HG03520 (cell line): ENCODE measurements at regions not wholly inside any gene's neighbourhood (a gene's known extent, or its start where the extent isn't known, plus 50 kb on each side); places are given as distances from the start of the nearest gene placed in this dataset.
"Not testable (repeated sequence)": the region's sequence is repeated elsewhere in the genome, so short reads cannot be mapped to it uniquely, and the experiment has no call there.

ENCODE experiments used
- ATAC-seq: cut with Tn5 transposase; IDR thresholded peaks from one replicate; pipeline ENCODE4 v1.9.1; 2021; ENCODE audit warnings: mild to moderate bottlenecking, moderate library complexity; ENCODE audit not compliant: unreplicated experiment

- no peak for ATAC-seq
Measured at GRCh38 chr3:76310667-76311066, 525.3 kb upstream of the ZNF717 start.

- no peak for ATAC-seq
Measured at GRCh38 chr3:76311941-76312340, 526.6 kb upstream of the ZNF717 start.

GRCh38 chr3:76315906-76316305 is 530.6 kb upstream of the ZNF717 start:
- ATAC-seq, result not testable (repeated sequence)

- ATAC-seq, result no peak
Measured at GRCh38 chr3:76321614-76322013, 536.3 kb upstream of the ZNF717 start.

GRCh38 chr3:76324101-76324500 is 538.8 kb upstream of the ZNF717 start:
- ATAC-seq, result no peak

GRCh38 chr3:76345878-76346277 is 560.5 kb upstream of the ZNF717 start:
- ATAC-seq, result no peak

GRCh38 chr3:76346690-76347089 is 561.3 kb upstream of the ZNF717 start:
- ATAC-seq, result no peak

GRCh38 chr3:76349715-76350480 is 564.5 kb upstream of the ZNF717 start:
- ATAC-seq, result no peak

- ATAC-seq, result no peak
Measured at GRCh38 chr3:76352051-76352450, 566.7 kb upstream of the ZNF717 start.

GRCh38 chr3:76352511-76353284 is 567.3 kb upstream of the ZNF717 start:
- ATAC-seq, result no peak

GRCh38 chr3:76353683-76354082 is 568.3 kb upstream of the ZNF717 start:
- no peak for ATAC-seq

- no peak for ATAC-seq
Measured at GRCh38 chr3:76361010-76361409, 575.7 kb upstream of the ZNF717 start.

GRCh38 chr3:76362643-76363042 is 577.3 kb upstream of the ZNF717 start:
- no peak for ATAC-seq

GRCh38 chr3:76365275-76365674 is 579.9 kb upstream of the ZNF717 start:
- ATAC-seq, result no peak

GRCh38 chr3:76367281-76367680 is 581.9 kb upstream of the ZNF717 start:
- ATAC-seq, result no peak

- no peak for ATAC-seq
Measured at GRCh38 chr3:76369170-76369569, 583.8 kb upstream of the ZNF717 start.

- ATAC-seq, result no peak
Measured at GRCh38 chr3:76370749-76371520, 585.6 kb upstream of the ZNF717 start.

- ATAC-seq, result no peak
Measured at GRCh38 chr3:76372497-76372896, 587.1 kb upstream of the ZNF717 start.

GRCh38 chr3:76377074-76377473 is 591.7 kb upstream of the ZNF717 start:
- no peak for ATAC-seq

GRCh38 chr3:76378789-76379188 is 593.4 kb upstream of the ZNF717 start:
- no peak for ATAC-seq

GRCh38 chr3:76383781-76384180 is 598.4 kb upstream of the ZNF717 start:
- no peak for ATAC-seq

GRCh38 chr3:76387000-76387399 is 601.7 kb upstream of the ZNF717 start:
- ATAC-seq, result no peak
